IMR-90 (cell line): ENCODE measurements at regions not wholly inside any gene's neighbourhood (a gene's known extent, or its start where the extent isn't known, plus 50 kb on each side); places are given as distances from the start of the nearest gene placed in this dataset.

Source experiments
- ATAC-seq: fragments of 200-7000 bp; cut with Tn5 transposase; 2 replicates; pipeline ENCODE4 v1.9.1; 2020; ENCODE audit warnings: low read depth, mild to moderate bottlenecking, moderate library complexity
- BruUV-seq: library from RNA; stranded (reverse); fragments of 400-500 nt; replicated peaks from 2 replicates; lab custom pipeline; 2021; lab: Mats Ljungman, UMichigan
- CTCF ChIA-PET: fragments of 300-600 bp; formaldehyde crosslinking; extraction: SDS; loops from one replicate; lab custom pipeline; 2021; ENCODE audit warnings: antibody characterized with exemption; lab: Yijun Ruan, JAX
- POLR2A ChIA-PET: fragments of 300-600 bp; sonication (Branson Sonifier 250); formaldehyde crosslinking; loops from one replicate; lab custom pipeline; 2022; ENCODE audit warnings: antibody characterized with exemption; ENCODE audit not compliant: unreplicated experiment; lab: Charles Lee
- DNase-seq: peaks from one replicate; pipeline ENCODE4 v3.0.0; 2013
- H2AFZ ChIP-seq: replicated peaks from 2 replicates; pipeline ENCODE3; 2013; ENCODE audit warnings: low read length, mild to moderate bottlenecking; ENCODE audit not compliant: poor library complexity
- H2AK5ac ChIP-seq: 2 replicates; pipeline ENCODE4 v1.6.1; 2013; ENCODE audit warnings: low read depth, low read length, inconsistent platforms
- H2AK9ac ChIP-seq: replicated peaks from 2 replicates; pipeline ENCODE3; 2013; ENCODE audit warnings: mild to moderate bottlenecking, low read depth, low read length, moderate library complexity; ENCODE audit not compliant: poor library complexity
- H2BK120ac ChIP-seq: 2 replicates; pipeline ENCODE4 v1.6.1; 2013; ENCODE audit warnings: low read depth, low read length, inconsistent platforms
- H2BK15ac ChIP-seq: 3 replicates; pipeline ENCODE4 v1.6.1; 2013; ENCODE audit warnings: low read depth, low read length, inconsistent platforms
- H2BK20ac ChIP-seq: 2 replicates; pipeline ENCODE4 v1.6.1; 2013; ENCODE audit warnings: low read depth, mild to moderate bottlenecking, inconsistent platforms, low read length, moderate library complexity
- H2BK5ac ChIP-seq: 2 replicates; pipeline ENCODE4 v1.6.1; 2013; ENCODE audit warnings: mild to moderate bottlenecking, low read depth, low read length, inconsistent platforms; ENCODE audit not compliant: poor library complexity, severe bottlenecking
- H3K14ac ChIP-seq: replicated peaks from 2 replicates; pipeline ENCODE4 v1.6.1; 2013; ENCODE audit warnings: low read depth, low read length, inconsistent platforms
- H3K18ac ChIP-seq: 2 replicates; pipeline ENCODE4 v1.6.1; 2013; ENCODE audit warnings: low read depth, low read length, control low read depth
- H3K23ac ChIP-seq: 2 replicates; pipeline ENCODE4 v1.6.1; 2013; ENCODE audit warnings: low read depth, low read length, inconsistent platforms
- H3K27ac ChIP-seq: 2 replicates; pipeline ENCODE4 v1.5.1; 2013; ENCODE audit warnings: mild to moderate bottlenecking, control low read depth, low read length; ENCODE audit not compliant: insufficient read depth
- H3K27me3 ChIP-seq: 2 replicates; pipeline ENCODE4 v1.6.1; 2013; ENCODE audit warnings: low read length; ENCODE audit not compliant: control insufficient read depth, insufficient read depth
- H3K36me3 ChIP-seq: 2 replicates; pipeline ENCODE4 v1.6.1; 2013; ENCODE audit warnings: low read length, mixed read lengths; ENCODE audit not compliant: control insufficient read depth, insufficient read depth
- H3K4ac ChIP-seq: 2 replicates; pipeline ENCODE4 v1.6.1; 2013; ENCODE audit warnings: low read depth, low read length, inconsistent platforms
- H3K4me1 ChIP-seq: 2 replicates; pipeline ENCODE4 v1.6.1; 2013; ENCODE audit warnings: low read length, mixed read lengths; ENCODE audit not compliant: control insufficient read depth, insufficient read depth
- H3K4me2 ChIP-seq: 2 replicates; pipeline ENCODE4 v1.6.1; 2013; ENCODE audit warnings: low read depth, mild to moderate bottlenecking, control low read depth, low read length, moderate library complexity
- H3K4me3 ChIP-seq: 2 replicates; pipeline ENCODE4 v1.5.1; 2013; ENCODE audit warnings: low read depth, mild to moderate bottlenecking, control low read depth, low read length, moderate library complexity; ENCODE audit not compliant: insufficient read depth
- H3K56ac ChIP-seq: 2 replicates; pipeline ENCODE4 v1.6.1; 2013; ENCODE audit warnings: low read length, inconsistent platforms; ENCODE audit not compliant: insufficient read depth; ENCODE audit errors: extremely low read depth
- H3K79me1 ChIP-seq, 2 experiments: 2 replicates each; pipeline ENCODE4 v1.6.1; 2013; ENCODE audit warnings: low read length in 2 of 2, inconsistent platforms in 1 of 2, low read depth in 1 of 2
- H3K9ac ChIP-seq: 2 replicates; pipeline ENCODE4 v1.6.1; 2013; ENCODE audit warnings: low read depth, low read length, control low read depth
- H3K9me1 ChIP-seq: 2 replicates; pipeline ENCODE4 v1.6.1; 2013; ENCODE audit warnings: low read length, inconsistent platforms; ENCODE audit not compliant: insufficient read depth
- H3K9me3 ChIP-seq: 2 replicates; pipeline ENCODE4 v1.6.1; 2013; ENCODE audit warnings: low read length; ENCODE audit not compliant: control insufficient read depth, insufficient read depth
- H4K20me1 ChIP-seq: 2 replicates; pipeline ENCODE4 v1.6.1; 2013; ENCODE audit warnings: low read length, inconsistent platforms; ENCODE audit not compliant: insufficient read depth
- H4K5ac ChIP-seq: 2 replicates; pipeline ENCODE4 v1.6.1; 2013; ENCODE audit warnings: mild to moderate bottlenecking, low read depth, low read length, control low read depth
- H4K8ac ChIP-seq, 2 experiments: 2 replicates each; pipeline ENCODE4 v1.6.1; 2013; ENCODE audit warnings: low read depth in 2 of 2, low read length in 2 of 2, control low read depth in 1 of 2, inconsistent platforms in 1 of 2
- H4K91ac ChIP-seq: 2 replicates; pipeline ENCODE4 v1.6.1; 2013; ENCODE audit warnings: low read depth, low read length, inconsistent platforms; ENCODE audit not compliant: insufficient read depth
- CHD1 ChIP-seq: IDR thresholded peaks from 2 replicates; pipeline ENCODE4 v1.6.1; 2012; ENCODE audit warnings: low read depth, low read length, improper control_type of control experiment
- POLR2A ChIP-seq: IDR thresholded peaks from 2 replicates; pipeline ENCODE4 v1.6.1; 2012; ENCODE audit warnings: mild to moderate bottlenecking, low read depth, low read length
- RAD21 ChIP-seq: IDR thresholded peaks from 2 replicates; pipeline ENCODE4 v1.6.1; 2012; ENCODE audit warnings: low read length, improper control_type of control experiment
- RCOR1 ChIP-seq: IDR thresholded peaks from 2 replicates; pipeline ENCODE4 v1.6.1; 2012; ENCODE audit warnings: mild to moderate bottlenecking, low read length, improper control_type of control experiment; ENCODE audit not compliant: insufficient replicate concordance
- RFX5 ChIP-seq: IDR thresholded peaks from 2 replicates; pipeline ENCODE4 v1.8.0; 2012; ENCODE audit warnings: low read depth, mild to moderate bottlenecking, low read length, moderate library complexity
- SMC3 ChIP-seq: fragments of 150-350 bp; IDR thresholded peaks from 2 replicates; pipeline ENCODE4 v1.6.1; 2016; ENCODE audit warnings: low read depth, mild to moderate bottlenecking, antibody characterized with exemption, low read length, moderate library complexity
- WGBS, 2 experiments: methylation state at CpG; one replicate each; pipeline versions ENCODE4 v1.1.5 to v1.1.7; 2013; ENCODE audit warnings: missing lambda C conversion rate in 2 of 2; ENCODE audit not compliant: insufficient read length in 1 of 2; ENCODE audit errors: extremely low coverage in 2 of 2; 5-methylcytosine and 5-hydroxymethylcytosine counted together
- dilution Hi-C: fragments of 300-500 bp; cut with HindIII; formaldehyde crosslinking; loops from one replicate; pipeline ENCODE4 v1.14.3; 2018; ENCODE audit warnings: low sequenced_read_pairs; ENCODE audit not compliant: unreplicated experiment
- in situ Hi-C: fragments of 300-500 bp; cut with MboI; formaldehyde crosslinking; loops from 3 replicates; pipeline ENCODE4 v1.14.3; 2019; ENCODE audit warnings: low sequenced_read_pairs, inconsistent platforms, mixed read lengths
- intact Hi-C: fragments of 100-400 bp; cut with micrococcal nuclease; formaldehyde crosslinking; loops from 2 replicates; pipeline ENCODE4 v1.10.0; 2022

DNA sequence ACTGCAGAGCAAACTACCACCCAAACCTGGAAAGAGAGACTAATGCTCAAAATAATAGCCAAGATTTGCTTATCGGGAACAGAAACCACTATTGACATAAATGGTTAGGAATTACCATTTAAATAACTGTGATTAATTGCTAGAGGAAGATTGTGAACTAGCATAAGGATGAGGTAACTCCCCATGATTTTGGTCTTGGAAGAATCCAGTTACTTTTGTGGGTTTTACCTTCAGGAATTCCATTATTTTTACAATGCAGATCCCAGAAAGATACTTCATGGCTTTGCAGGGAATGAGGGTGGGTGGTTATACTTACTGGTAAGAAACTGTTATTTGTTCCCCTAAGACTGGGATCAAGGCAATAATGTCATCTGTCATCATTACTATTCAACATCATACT is 652.9 kb upstream of the FLRT2 start:
- Histone ChIP-seq H3K9me3 (no peaks in the 10 kb centered on the region; the same call in 1 of the 2 replicates), H3K56ac (no peak overlapping the region), H3K14ac (no peak overlapping the region), H3K4me2 (no peak overlapping the region), H3K4ac (no peak overlapping the region), H2BK120ac (no peak overlapping the region), H2AFZ (no peak overlapping the region), H4K20me1 (no peaks in the 10 kb centered on the region), H3K9me1 (no peaks in the 10 kb centered on the region), H2BK20ac (no peak overlapping the region), H4K91ac (no peak overlapping the region), H2AK9ac (no peak overlapping the region), H3K36me3 (no peaks in the 10 kb centered on the region), H2BK5ac (no peak overlapping the region), H3K79me1 (no peaks in the 10 kb centered on the region), H2BK15ac (no peak overlapping the region), H3K9ac (no peak overlapping the region), H2AK5ac (no peak overlapping the region), H3K27ac (no peak overlapping the region), H4K8ac (no peak overlapping the region), H3K18ac (no peak overlapping the region), H4K5ac (no peak overlapping the region), H3K4me1 (no peaks in the 10 kb centered on the region), H3K23ac (no peak overlapping the region), H3K4me3 (no peak overlapping the region), H3K27me3 (no peaks in the 10 kb centered on the region)
- WGBS, 2 experiments, result no CpG with 5 or more reads among the region's 1 CpG
- DNase-seq (no peak), ATAC-seq (no peak)
- ChIA-PET CTCF (no interaction called here), POLR2A (no interaction called here)
- no TSS peak for BruUV-seq
- in situ Hi-C loops (no loop called here), intact Hi-C loops (no loop called here), dilution Hi-C loops (no loop called here)
- TF ChIP-seq RAD21 (no peak), CHD1 (no peak), RFX5 (no peak), RCOR1 (no peak), POLR2A (no peak), SMC3 (no peak)
